Stimulated activated CD4-positive, alpha-beta T cell treated with anti-CD3 and anti-CD28 coated beads, TNF-alpha, amount 100 ng/mL, for 1 hour (primary cell): ENCODE measurements at regions not wholly inside any gene's neighbourhood (a gene's known extent, or its start where the extent isn't known, plus 50 kb on each side); places are given as distances from the start of the nearest gene placed in this dataset.

Experiments used
- DNase-seq, 3 donors: peaks; one replicate each; pipeline ENCODE4 v3.0.0-alpha.2; 2020; ENCODE audit warnings: low read depth in 3 of 3, low spot score in 1 of 3

GRCh38 chr2:37858400-37858711 lies 66.7 kb upstream of the RMDN2 start:
- DNase-seq, result no peak

- DNase-seq, result no peak
Measured at GRCh38 chr2:37858725-37859267, 66.3 kb upstream of the RMDN2 start.

GRCh38 chr2:37862620-37863019 lies 62.5 kb upstream of the RMDN2 start:
- no peak for DNase-seq

GRCh38 chr2:37864217-37864616 lies 60.9 kb upstream of the RMDN2 start:
- DNase-seq, result no peak

GRCh38 chr2:37865640-37866039 lies 59.4 kb upstream of the RMDN2 start:
- no peak for DNase-seq

GRCh38 chr2:37866171-37866934 lies 58.7 kb upstream of the RMDN2 start:
- no peak for DNase-seq

- DNase-seq, result no peak
Measured at GRCh38 chr2:37867166-37867565, 57.9 kb upstream of the RMDN2 start.

- no peak for DNase-seq
Measured at GRCh38 chr2:37868866-37869265, 56.2 kb upstream of the RMDN2 start.

GRCh38 chr2:37869304-37869703 lies 55.8 kb upstream of the RMDN2 start:
- no peak for DNase-seq

- DNase-seq, result no peak
Measured at GRCh38 chr2:37869771-37870170, 55.3 kb upstream of the RMDN2 start.

- DNase-seq, result no peak
Measured at GRCh38 chr2:37870829-37871228, 54.3 kb upstream of the RMDN2 start.

- no peak for DNase-seq
Measured at GRCh38 chr2:37871456-37872191, 53.5 kb upstream of the RMDN2 start.

- no peak for DNase-seq
Measured at GRCh38 chr2:37872192-37872750, 52.8 kb upstream of the RMDN2 start.

GRCh38 chr2:37873229-37873628 lies 51.9 kb upstream of the RMDN2 start:
- DNase-seq, result no peak

GRCh38 chr2:37873749-37874330 lies 51.2 kb upstream of the RMDN2 start:
- no peak for DNase-seq

GRCh38 chr2:37874470-37874869 lies 50.6 kb upstream of the RMDN2 start:
- DNase-seq, result no peak
